GM19372 (cell line): ENCODE measurements at regions not wholly inside any gene's neighbourhood (a gene's known extent, or its start where the extent isn't known, plus 50 kb on each side); places are given as distances from the start of the nearest gene placed in this dataset.

Source experiments
- ATAC-seq: cut with Tn5 transposase; IDR thresholded peaks from one replicate; pipeline ENCODE4 v1.9.1; 2021; ENCODE audit warnings: mild to moderate bottlenecking, low read depth, moderate library complexity; ENCODE audit not compliant: unreplicated experiment

DNA sequence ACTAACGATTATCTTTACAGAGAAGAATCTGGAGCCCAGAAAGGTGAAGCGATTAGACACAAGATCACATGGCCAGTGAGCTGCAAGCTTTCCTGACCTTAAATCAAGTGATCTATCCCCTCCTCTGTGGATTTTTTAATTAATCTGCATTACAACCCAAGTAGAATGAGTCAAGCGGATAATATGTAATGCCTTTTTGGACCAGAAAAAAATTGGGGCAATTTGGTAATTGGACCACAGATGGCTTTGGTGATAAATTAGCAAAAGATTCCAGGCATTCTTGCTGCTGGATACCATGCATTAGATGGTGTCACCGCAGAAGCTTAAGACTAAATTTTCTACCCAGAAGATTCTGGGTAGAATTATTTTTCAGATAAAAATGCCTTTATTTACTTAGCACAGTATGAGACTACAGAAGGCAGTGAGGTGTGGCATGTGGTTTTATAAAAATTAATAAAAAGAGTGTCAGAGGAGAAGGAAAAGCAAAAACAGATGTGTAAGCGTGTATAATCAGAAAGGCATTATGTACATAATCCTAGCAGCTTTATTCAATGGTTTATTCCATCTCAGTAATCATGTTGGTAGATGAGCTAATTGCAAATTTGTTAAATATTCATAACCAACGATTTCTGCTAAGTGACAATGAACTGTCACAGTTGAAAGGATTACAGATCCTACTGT lies 53.9 kb upstream of the PCSK2 start:
- no peak for ATAC-seq
